Esophagus muscularis mucosa (tissue), 4 donors: ENCODE measurements at regions not wholly inside any gene's neighbourhood (a gene's known extent, or its start where the extent isn't known, plus 50 kb on each side); places are given as distances from the start of the nearest gene placed in this dataset.

Source experiments
- DNase-seq: peaks from one replicate; pipeline ENCODE4 v3.0.0-alpha.2; 2017; ENCODE audit errors: extremely low spot score
- H3K27ac ChIP-seq, 4 donors: fragments of 200-600 bp; sonication (generic); replicated peaks in 1 of 4; 1 replicate in 3 of 4; 2 replicates in 1 of 4; pipeline ENCODE4 v1.5.1; 2016 to 2019; ENCODE audit warnings: mild to moderate bottlenecking in 1 of 4
- H3K27me3 ChIP-seq, 4 donors: fragments of 200-600 bp; sonication (generic); one replicate each; pipeline versions ENCODE4 v1.5.1 to v1.6.0; 2016 to 2019
- H3K36me3 ChIP-seq, 4 donors: fragments of 200-600 bp; sonication (generic); one replicate each; pipeline ENCODE4 v1.5.1; 2016 to 2019
- H3K4me1 ChIP-seq, 4 donors: fragments of 200-600 bp; sonication (generic); one replicate each; pipeline ENCODE4 v1.5.1; 2016 to 2019
- H3K4me3 ChIP-seq, 4 donors: fragments of 200-600 bp; sonication (generic); 1 replicate in 2 of 4; 2 replicates in 2 of 4; pipeline ENCODE4 v1.5.1; 2016 to 2019; ENCODE audit warnings: mild to moderate bottlenecking in 4 of 4, moderate library complexity in 1 of 4
- H3K9me3 ChIP-seq, 4 donors: fragments of 200-600 bp; sonication (generic); 1 replicate in 3 of 4; 2 replicates in 1 of 4; pipeline ENCODE4 v1.5.1; 2016 to 2019
- CTCF ChIP-seq, 3 experiments: fragments of 200-600 bp in 2 of 3; fragments of 450-650 bp in 1 of 3; sonication (generic) in 2 of 3; IDR thresholded peaks; one replicate each; pipeline ENCODE4 v1.5.1; 2017 to 2019; ENCODE audit warnings: antibody characterized with exemption in 3 of 3, mild to moderate bottlenecking in 2 of 3, moderate library complexity in 1 of 3
- EP300 ChIP-seq: sonication (generic); formaldehyde crosslinking; IDR thresholded peaks from one replicate; pipeline ENCODE4 v1.6.1; 2017; ENCODE audit warnings: antibody characterized with exemption
- POLR2A ChIP-seq: fragments of 450-650 bp; IDR thresholded peaks from one replicate; pipeline ENCODE4 v1.6.1; 2017; ENCODE audit warnings: antibody characterized with exemption, moderate library complexity, mild to moderate bottlenecking, low read depth
- POLR2AphosphoS5 ChIP-seq, 2 donors: sonication (generic); formaldehyde crosslinking; IDR thresholded peaks; one replicate each; pipeline ENCODE4 v1.6.1; 2017; ENCODE audit warnings: antibody characterized with exemption in 2 of 2
- WGBS: methylation state at CpG from one replicate; pipeline ENCODE4 v1.1.5; 2018; 5-methylcytosine and 5-hydroxymethylcytosine counted together
- intact Hi-C: fragments of 100-400 bp; cut with DNase I; formaldehyde crosslinking; loops from one replicate; pipeline ENCODE4 v1.15.1; 2023

GRCh38 chr3:89697321-89697916 is 590.0 kb downstream of the EPHA3 start:
- Histone ChIP-seq H3K36me3 (no peaks in the 10 kb centered on the region), H3K4me1 (no peaks in the 10 kb centered on the region), H3K9me3 (no peaks in the 10 kb centered on the region), H3K27me3 (no peaks in the 10 kb centered on the region), H3K4me3 (no peak overlapping the region), H3K27ac (no peak overlapping the region)
- intact Hi-C loops, result no loop called here
- 83% methylated on average over 7 of the region's 7 CpGs for WGBS
- TF ChIP-seq POLR2AphosphoS5 (IDR thresholded peaks at IDR 0.05) (no peak), CTCF (IDR thresholded peaks at IDR 0.05) (no peak), EP300 (no peak), POLR2A (no peak)
- no peak for DNase-seq

GRCh38 chr3:89698208-89698830 is 590.9 kb downstream of the EPHA3 start:
- WGBS, result 89% methylated on average over 3 of the region's 3 CpGs

GRCh38 chr3:89699229-89699628 is 591.8 kb downstream of the EPHA3 start:
- H3K9me3 ChIP-seq, result no peaks in the 10 kb centered on the region
- H3K36me3 ChIP-seq, result no peaks in the 10 kb centered on the region
- no peak for DNase-seq
- no peaks in the 10 kb centered on the region for H3K27me3 ChIP-seq
- 100% methylated on average over 3 of the region's 4 CpGs for WGBS
- no peak for TF ChIP-seq POLR2AphosphoS5 (IDR thresholded peaks at IDR 0.05)
- H3K27ac ChIP-seq, result no peak overlapping the region
- intact Hi-C loops, result no loop called here
- no peak overlapping the region for H3K4me3 ChIP-seq
- H3K4me1 ChIP-seq, result no peaks in the 10 kb centered on the region

More at GRCh38 chr3:89698208-89698830, 590.9 kb downstream of the EPHA3 start:
- intact Hi-C loops, result no loop called here
- no peak overlapping the region for H3K27ac ChIP-seq
- TF ChIP-seq POLR2AphosphoS5 (IDR thresholded peaks at IDR 0.05) (no peak), EP300 (no peak), POLR2A (no peak), CTCF (IDR thresholded peaks at IDR 0.05) (no peak)
- H3K36me3 ChIP-seq, result no peaks in the 10 kb centered on the region
- no peak overlapping the region for H3K4me3 ChIP-seq
- DNase-seq, result no peak
- no peaks in the 10 kb centered on the region for H3K27me3 ChIP-seq
- no peaks in the 10 kb centered on the region for H3K9me3 ChIP-seq
- no peaks in the 10 kb centered on the region for H3K4me1 ChIP-seq

- 100% methylated on average over 1 of the region's 1 CpG for WGBS
- Histone ChIP-seq H3K4me3 (no peak overlapping the region), H3K36me3 (no peaks in the 10 kb centered on the region), H3K27me3 (no peaks in the 10 kb centered on the region), H3K4me1 (no peaks in the 10 kb centered on the region), H3K9me3 (no peaks in the 10 kb centered on the region), H3K27ac (no peak overlapping the region)
- DNase-seq, result no peak
- no peak for TF ChIP-seq POLR2AphosphoS5 (IDR thresholded peaks at IDR 0.05)
- TF ChIP-seq POLR2A, result no peak
- no peak for TF ChIP-seq CTCF (IDR thresholded peaks at IDR 0.05)
- TF ChIP-seq EP300, result no peak
- intact Hi-C loops, result no loop called here
Observed at GRCh38 chr3:89699771-89700170, 592.4 kb downstream of the EPHA3 start.

GRCh38 chr3:89702404-89702803 is 595.0 kb downstream of the EPHA3 start:
- H3K27me3 ChIP-seq, result no peaks in the 10 kb centered on the region
- H3K27ac ChIP-seq, result no peak overlapping the region
- H3K9me3 ChIP-seq, result no peaks in the 10 kb centered on the region
- TF ChIP-seq POLR2AphosphoS5 (IDR thresholded peaks at IDR 0.05), result no peak
- no peak for TF ChIP-seq POLR2A
- TF ChIP-seq CTCF (IDR thresholded peaks at IDR 0.05), result no peak
- no peak for TF ChIP-seq EP300
- intact Hi-C loops, result no loop called here
- no peaks in the 10 kb centered on the region for H3K4me1 ChIP-seq
- no peak overlapping the region for H3K4me3 ChIP-seq
- no peak for DNase-seq
- WGBS, result 86% methylated on average over 5 of the region's 5 CpGs
- H3K36me3 ChIP-seq, result no peaks in the 10 kb centered on the region
